ENCODE measurements at regions not wholly inside any gene's neighbourhood (a gene's known extent, or its start where the extent isn't known, plus 50 kb on each side); places are given as distances from the start of the nearest gene placed in this dataset.

DNA sequence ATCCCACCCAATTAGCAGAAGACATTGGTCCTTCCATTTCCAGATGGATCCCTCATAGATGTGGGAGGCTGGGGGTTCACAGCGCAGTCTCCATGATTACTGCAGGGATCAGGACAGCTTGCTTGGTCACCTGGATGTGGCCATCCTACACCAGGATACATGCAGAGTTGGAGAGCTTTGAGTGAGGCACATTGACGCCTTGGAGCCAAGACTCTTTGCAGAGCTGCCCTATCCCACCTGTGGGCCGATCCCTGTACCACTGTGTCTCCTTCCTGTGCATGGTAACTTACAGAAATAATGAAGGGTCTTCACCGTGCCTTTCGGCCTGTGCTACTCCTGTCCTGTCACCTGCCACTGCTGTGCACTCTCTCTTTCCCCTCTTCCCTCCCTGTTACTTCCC, 444.8 kb downstream of the GLRX3 start:
- Histone ChIP-seq H2AFZ (ENCODE audit: control insufficient read depth, low read length) (no peak overlapping the region), H3K4me2 (ENCODE audit: control insufficient read depth, extremely low read depth, insufficient read depth, low read depth, low read length) (no peak overlapping the region), H3K36me3 (ENCODE audit: control insufficient read depth in 2 of 2, extremely low read depth in 1 of 2, insufficient read depth in 2 of 2, low read length in 2 of 2) (no peaks in the 10 kb centered on the region), H3K9me3 (ENCODE audit: control insufficient read depth, low read depth, low read length) (peaks cover 3% of the 10 kb centered on the region), H3K9ac (ENCODE audit: control insufficient read depth, extremely low read depth, insufficient read depth, low read length) (no peak overlapping the region), H3K4me1 (ENCODE audit: control insufficient read depth, extremely low read depth, insufficient read depth, low read length) (no peaks in the 10 kb centered on the region), H3K4me3 (ENCODE audit: control insufficient read depth in 2 of 3, extremely low read depth in 1 of 3, insufficient read depth in 2 of 3, low read depth in 1 of 3, low read length in 3 of 3) (no peak overlapping the region), H3K9me1 (ENCODE audit: control insufficient read depth, extremely low read depth, insufficient read depth, low read length) (no peaks in the 10 kb centered on the region), H3K79me2 (ENCODE audit: control insufficient read depth, insufficient read depth, low read length) (no peaks in the 10 kb centered on the region), H3K27me3 (ENCODE audit: control insufficient read depth, extremely low read depth, insufficient read depth, low read length) (no peaks in the 10 kb centered on the region), H3K27ac (ENCODE audit: control insufficient read depth, insufficient read depth, low read length) (no peak overlapping the region), H4K20me1 (ENCODE audit: control insufficient read depth, extremely low read depth, insufficient read depth, low read length) (no peaks in the 10 kb centered on the region)
- FAIRE-seq (no peak), DNase-seq (ENCODE audit: low read depth, low spot score) (no peak)
- no peak for TF ChIP-seq EZH2 (IDR thresholded peaks at IDR 0.05; ENCODE audit: low read length)
- TF ChIP-seq, protein P1, sequence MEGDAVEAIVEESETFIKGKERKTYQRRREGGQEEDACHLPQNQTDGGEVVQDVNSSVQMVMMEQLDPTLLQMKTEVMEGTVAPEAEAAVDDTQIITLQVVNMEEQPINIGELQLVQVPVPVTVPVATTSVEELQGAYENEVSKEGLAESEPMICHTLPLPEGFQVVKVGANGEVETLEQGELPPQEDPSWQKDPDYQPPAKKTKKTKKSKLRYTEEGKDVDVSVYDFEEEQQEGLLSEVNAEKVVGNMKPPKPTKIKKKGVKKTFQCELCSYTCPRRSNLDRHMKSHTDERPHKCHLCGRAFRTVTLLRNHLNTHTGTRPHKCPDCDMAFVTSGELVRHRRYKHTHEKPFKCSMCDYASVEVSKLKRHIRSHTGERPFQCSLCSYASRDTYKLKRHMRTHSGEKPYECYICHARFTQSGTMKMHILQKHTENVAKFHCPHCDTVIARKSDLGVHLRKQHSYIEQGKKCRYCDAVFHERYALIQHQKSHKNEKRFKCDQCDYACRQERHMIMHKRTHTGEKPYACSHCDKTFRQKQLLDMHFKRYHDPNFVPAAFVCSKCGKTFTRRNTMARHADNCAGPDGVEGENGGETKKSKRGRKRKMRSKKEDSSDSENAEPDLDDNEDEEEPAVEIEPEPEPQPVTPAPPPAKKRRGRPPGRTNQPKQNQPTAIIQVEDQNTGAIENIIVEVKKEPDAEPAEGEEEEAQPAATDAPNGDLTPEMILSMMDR (optimal IDR thresholded peaks at IDR 0.05 in 1 of 3, IDR thresholded peaks at IDR 0.05 in 1 of 3, conservative IDR thresholded peaks at IDR 0.05 in 1 of 3; ENCODE audit: extremely low read depth in 1 of 3, insufficient read depth in 2 of 3, low read length in 3 of 3), result no peak
- dilution Hi-C loops (cut with MboI; ENCODE audit: extremely low pct_ligation_motif_present, low sequenced_read_pairs), result no loop called here

DNA sequence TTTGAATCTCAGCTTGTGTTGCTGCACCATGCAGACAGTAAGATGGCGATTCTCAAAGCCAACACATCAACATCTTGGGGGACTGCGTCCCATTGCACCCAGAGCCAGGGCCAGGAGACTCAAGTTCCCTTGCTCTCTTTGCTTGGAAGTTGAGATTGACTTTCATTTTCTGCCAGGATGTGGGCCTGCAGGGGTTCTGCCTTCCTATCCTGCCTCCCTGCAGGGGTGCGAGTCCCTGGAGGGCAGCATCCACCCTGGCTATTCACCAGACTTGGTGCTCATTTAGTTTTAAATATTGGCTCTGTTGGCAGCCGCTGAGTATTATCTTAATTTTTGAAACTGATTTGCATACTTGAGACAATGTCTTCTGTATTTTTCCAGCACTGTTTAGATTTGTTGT, 451.5 kb downstream of the GLRX3 start:
- no peak for FAIRE-seq

More for the DNA sequence above, 451.5 kb downstream of the GLRX3 start:
- Histone ChIP-seq H3K9ac (ENCODE audit: control insufficient read depth, extremely low read depth, insufficient read depth, low read length) (no peak overlapping the region), H3K4me1 (ENCODE audit: control insufficient read depth, extremely low read depth, insufficient read depth, low read length) (no peaks in the 10 kb centered on the region), H3K79me2 (ENCODE audit: control insufficient read depth, insufficient read depth, low read length) (no peaks in the 10 kb centered on the region), H3K9me3 (ENCODE audit: control insufficient read depth, low read depth, low read length) (peaks cover 2% of the 10 kb centered on the region), H4K20me1 (ENCODE audit: control insufficient read depth, extremely low read depth, insufficient read depth, low read length) (no peaks in the 10 kb centered on the region), H3K9me1 (ENCODE audit: control insufficient read depth, extremely low read depth, insufficient read depth, low read length) (no peaks in the 10 kb centered on the region), H3K4me3 (ENCODE audit: control insufficient read depth in 2 of 3, extremely low read depth in 1 of 3, insufficient read depth in 2 of 3, low read depth in 1 of 3, low read length in 3 of 3) (no peak overlapping the region), H3K4me2 (ENCODE audit: control insufficient read depth, extremely low read depth, insufficient read depth, low read depth, low read length) (no peak overlapping the region), H3K27me3 (ENCODE audit: control insufficient read depth, extremely low read depth, insufficient read depth, low read length) (no peaks in the 10 kb centered on the region), H3K27ac (ENCODE audit: control insufficient read depth, insufficient read depth, low read length) (no peak overlapping the region), H2AFZ (ENCODE audit: control insufficient read depth, low read length) (no peak overlapping the region), H3K36me3 (ENCODE audit: control insufficient read depth in 2 of 2, extremely low read depth in 1 of 2, insufficient read depth in 2 of 2, low read length in 2 of 2) (no peaks in the 10 kb centered on the region)
- dilution Hi-C loops (cut with MboI; ENCODE audit: extremely low pct_ligation_motif_present, low sequenced_read_pairs), result no loop called here
- no peak for TF ChIP-seq EZH2 (IDR thresholded peaks at IDR 0.05; ENCODE audit: low read length)
- TF ChIP-seq, protein P1 (optimal IDR thresholded peaks at IDR 0.05 in 1 of 3, IDR thresholded peaks at IDR 0.05 in 1 of 3, conservative IDR thresholded peaks at IDR 0.05 in 1 of 3; ENCODE audit: extremely low read depth in 1 of 3, insufficient read depth in 2 of 3, low read length in 3 of 3), result no peak
- no peak for DNase-seq (ENCODE audit: low read depth, low spot score)
